ENCODE measurements at regions not wholly inside any gene's neighbourhood (a gene's known extent, or its start where the extent isn't known, plus 50 kb on each side); places are given as distances from the start of the nearest gene placed in this dataset.
"Not testable (repeated sequence)": the region's sequence is repeated elsewhere in the genome, so short reads cannot be mapped to it uniquely, and the experiment has no call there.

DNA sequence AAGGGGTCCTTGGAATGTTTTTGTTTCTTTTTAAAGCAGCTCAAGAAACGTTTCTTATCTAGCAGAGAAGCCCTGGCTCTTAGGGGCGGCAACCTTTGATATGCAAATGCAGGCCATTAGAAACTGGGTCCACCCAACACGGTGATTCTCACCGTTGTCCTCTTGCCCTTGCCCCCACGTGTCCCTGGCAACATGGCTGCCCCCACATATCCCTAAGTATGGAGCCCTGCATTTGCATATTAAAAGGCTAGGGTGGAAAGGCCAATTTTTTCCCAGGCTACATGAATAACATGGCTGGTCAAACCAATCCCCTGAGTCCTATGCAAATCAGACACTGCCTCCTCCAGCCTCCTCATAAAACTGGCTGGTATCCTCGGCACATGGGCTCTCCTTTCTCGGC is 230.1 kb upstream of the SPOPL start:
- no peak for DNase-seq (ENCODE audit: low spot score)

DNA sequence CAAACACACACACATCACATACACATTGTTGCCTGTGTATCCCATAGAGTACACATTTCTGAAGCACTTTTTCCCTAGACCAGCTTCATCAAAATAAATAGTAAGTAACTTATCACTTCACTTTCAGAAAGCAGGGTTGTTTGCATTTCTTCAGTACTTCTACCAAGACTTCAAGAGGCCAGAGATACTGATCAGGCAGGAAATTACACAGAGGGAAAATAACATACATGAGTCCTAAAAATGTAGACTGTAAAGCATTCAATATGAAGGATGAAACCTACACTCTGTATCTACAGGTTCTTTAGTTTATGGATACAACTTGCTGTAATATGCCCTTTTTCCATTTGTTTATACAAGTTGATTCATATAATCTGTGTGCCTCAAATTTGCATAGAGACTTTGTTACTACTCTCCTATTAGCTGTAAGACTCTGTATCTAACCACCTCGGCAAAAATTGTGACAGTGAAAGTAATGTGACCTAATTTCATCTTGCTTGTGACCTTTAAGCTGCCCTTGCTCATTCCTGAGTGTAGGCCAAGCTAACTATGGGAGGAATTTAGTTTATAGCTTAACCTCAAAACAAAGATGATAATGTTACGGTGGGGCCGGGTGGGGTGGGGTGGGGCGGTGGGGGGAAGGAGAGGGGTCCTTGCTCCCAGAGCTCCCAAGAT is 228.9 kb upstream of the SPOPL start:
- DNase-seq (ENCODE audit: low spot score), result no peak

DNA sequence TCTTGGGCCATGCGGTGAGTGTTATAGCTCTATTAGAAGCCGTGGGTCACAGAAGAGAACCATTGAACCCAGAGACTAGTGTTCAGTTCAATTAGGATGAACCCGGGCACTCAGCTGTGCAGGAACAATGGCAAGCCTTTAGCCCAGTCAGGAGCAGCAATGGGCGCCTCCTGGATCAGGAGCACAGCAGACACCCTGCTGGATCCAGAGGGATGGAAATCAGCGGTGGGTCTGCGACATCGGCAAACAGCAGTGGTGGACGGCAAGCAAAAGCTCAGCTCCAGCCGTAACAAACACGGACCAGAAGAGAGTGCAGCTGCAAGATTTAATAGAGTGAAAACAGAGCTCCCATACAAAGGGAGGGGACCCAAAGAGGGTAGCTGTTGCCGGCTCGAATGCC is 228.3 kb upstream of the SPOPL start:
- DNase-seq (ENCODE audit: low spot score), result not testable (repeated sequence)

GRCh38 chr2:138274421-138275291 is 226.9 kb upstream of the SPOPL start:
- no peak for DNase-seq (ENCODE audit: low spot score)

DNA sequence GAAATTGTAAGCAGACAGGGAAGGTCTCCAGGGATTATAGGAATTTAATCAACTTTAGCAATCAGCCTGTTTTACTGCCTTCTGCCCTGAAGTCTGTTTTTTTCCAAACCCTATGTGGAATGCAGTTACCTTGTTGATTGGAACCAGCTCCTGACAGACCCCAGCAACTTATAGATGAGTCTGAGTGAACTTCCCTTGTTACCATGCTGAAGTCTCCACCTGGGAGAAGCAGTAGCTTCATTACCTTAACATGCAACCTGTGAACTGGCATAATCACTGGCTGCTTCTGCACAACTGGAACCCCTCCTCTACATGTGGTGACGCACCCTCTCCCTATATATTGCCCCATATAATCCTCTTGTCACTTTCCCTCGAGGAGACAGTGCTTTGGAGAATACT is 226.3 kb upstream of the SPOPL start:
- no peak for DNase-seq (ENCODE audit: low spot score)

- DNase-seq (ENCODE audit: low spot score), result no peak
Measured at GRCh38 chr2:138275881-138276280, 225.7 kb upstream of the SPOPL start.

GRCh38 chr2:138276339-138276738 is 225.2 kb upstream of the SPOPL start:
- no peak for DNase-seq (ENCODE audit: low spot score)

DNA sequence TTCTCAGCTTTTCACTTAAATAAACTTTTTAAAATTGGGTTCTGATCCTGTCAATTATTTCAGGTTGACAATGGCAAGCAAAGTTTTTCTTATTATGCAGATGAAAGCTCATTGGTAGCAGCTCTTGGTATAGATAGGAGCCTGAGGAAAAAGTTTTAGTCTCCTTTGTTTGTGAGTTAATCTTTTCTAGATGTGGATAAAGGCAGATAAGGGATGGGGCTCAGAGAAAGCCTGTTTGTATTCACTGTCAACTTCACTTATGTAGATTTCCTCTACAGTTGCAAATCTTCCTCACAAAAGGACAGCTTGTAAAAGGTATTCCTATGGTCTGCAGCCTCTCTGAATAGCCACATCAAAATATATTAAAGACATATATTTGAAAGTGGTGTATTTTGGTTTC is 224.5 kb upstream of the SPOPL start:
- no peak for DNase-seq (ENCODE audit: low spot score)

DNA sequence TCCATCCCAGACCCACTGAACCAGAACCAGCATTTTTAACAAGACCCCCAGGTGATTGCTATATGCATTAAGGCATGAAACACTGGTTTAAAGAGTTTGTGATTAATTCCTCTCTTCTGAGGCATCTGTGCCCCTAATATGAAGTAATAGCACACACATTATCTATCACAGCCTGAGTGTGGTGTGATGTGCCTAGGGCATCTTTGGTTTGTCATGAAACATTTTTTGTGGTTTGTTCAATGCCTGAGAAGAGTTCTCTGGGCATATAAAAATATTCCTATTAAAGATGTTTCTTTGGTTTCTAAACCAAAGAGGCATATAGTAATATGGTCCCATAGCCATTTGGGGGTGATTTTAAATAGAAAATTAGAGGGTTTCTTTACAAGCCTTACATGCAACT is 221.7 kb upstream of the SPOPL start:
- no peak for DNase-seq (ENCODE audit: low spot score)

GRCh38 chr2:138280999-138281695 is 220.4 kb upstream of the SPOPL start:
- no peak for DNase-seq (ENCODE audit: low spot score)

DNA sequence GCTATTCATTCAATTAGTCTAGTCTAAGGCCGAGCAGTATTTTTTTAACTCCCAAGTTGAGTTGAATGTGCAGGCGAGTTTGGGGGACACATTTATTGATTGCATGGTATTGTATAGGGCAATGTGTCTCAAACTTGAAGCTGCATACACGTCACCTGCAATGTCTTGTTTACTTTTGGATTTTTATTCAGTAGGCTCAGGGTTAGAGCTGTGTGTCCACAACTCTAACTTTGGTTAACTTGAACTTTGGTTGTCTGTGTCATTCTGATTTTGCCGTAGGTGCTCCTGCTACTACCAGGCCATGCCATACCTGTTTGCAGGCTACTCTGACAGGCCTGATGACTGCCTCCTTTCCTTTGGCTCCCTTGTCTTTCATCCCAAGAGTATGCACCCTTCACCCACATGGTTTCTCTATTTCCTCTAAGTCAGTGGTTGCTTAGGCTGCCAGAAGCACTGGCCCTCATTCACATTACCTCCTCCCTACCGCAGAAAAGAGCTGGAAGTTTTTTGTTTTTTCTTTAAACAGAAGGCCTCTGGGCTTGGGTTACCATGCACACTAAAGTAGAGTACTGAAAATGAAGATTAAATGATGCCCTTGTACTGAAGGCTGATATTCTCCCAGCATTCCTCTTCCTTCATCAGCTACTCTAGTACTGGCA is 219.4 kb upstream of the SPOPL start:
- DNase-seq (ENCODE audit: low spot score), result no peak

GRCh38 chr2:138291805-138292204 is 209.8 kb upstream of the SPOPL start:
- DNase-seq (ENCODE audit: low spot score), result no peak

GRCh38 chr2:138293045-138293444 is 208.5 kb upstream of the SPOPL start:
- DNase-seq (ENCODE audit: low spot score), result no peak

- no peak for DNase-seq (ENCODE audit: low spot score)
Measured at GRCh38 chr2:138293549-138293948, 208.0 kb upstream of the SPOPL start.

GRCh38 chr2:138294451-138294850 is 207.1 kb upstream of the SPOPL start:
- no peak for DNase-seq (ENCODE audit: low spot score)

DNA sequence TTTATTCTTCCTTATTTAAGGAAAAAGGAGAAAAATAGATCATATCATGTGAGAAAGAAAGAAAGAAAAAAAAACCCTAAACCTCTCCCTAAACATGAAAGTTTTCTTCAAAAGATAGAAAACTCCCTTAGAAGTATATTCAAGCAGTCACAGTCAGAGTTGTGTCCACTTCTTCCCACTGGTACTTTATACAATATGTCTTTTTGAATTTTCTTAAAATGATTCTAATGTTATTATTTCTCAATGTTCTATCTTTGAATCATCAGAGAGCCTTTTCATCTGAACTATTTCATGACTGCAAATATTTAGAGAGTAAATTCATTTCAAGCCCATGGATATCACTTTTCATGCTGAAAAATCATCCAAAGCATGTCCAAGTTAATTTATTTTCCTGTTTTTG is 205.2 kb upstream of the SPOPL start:
- no peak for DNase-seq (ENCODE audit: low spot score)

DNA sequence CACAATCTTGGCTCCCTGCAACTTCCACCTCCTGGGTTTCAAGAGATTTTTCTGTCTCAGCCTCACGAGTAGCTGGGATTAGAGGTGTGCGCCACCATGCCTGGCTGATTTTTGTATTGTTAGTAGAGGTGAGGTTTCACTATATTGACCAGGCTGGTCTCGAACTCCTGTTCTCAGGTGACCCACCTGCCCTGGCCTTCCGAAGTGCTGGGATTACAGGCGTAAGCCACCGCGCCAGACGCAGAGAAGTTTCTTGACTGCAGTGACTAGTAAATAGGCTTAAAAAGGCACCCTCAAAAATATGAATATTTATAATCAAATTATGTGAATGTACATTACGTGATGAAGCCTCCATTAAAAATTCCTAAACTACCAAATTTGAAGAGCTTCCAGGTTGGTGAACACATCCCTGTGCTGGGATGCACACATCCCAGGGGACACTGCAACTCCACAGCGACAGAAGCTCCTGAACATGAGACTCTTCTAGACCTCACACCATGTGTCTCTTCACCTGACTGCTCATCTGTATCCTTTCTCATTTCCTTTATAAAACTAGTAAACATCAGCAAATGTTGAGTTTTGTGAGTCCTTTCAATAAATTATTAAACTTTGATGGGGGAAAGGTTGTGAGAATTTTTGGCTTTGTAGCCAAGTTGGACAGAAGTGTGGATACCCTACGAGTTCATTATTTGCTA is 203.3 kb upstream of the SPOPL start:
- no peak for DNase-seq (ENCODE audit: low spot score)

GRCh38 chr2:138298900-138299299 is 202.7 kb upstream of the SPOPL start:
- no peak for DNase-seq (ENCODE audit: low spot score)

GRCh38 chr2:138306626-138307025 is 194.9 kb upstream of the SPOPL start:
- no peak for DNase-seq (ENCODE audit: low spot score)

- no peak for DNase-seq (ENCODE audit: low spot score)
Measured at GRCh38 chr2:138307099-138307498, 194.5 kb upstream of the SPOPL start.

GRCh38 chr2:138309760-138310159 is 191.8 kb upstream of the SPOPL start:
- no peak for DNase-seq (ENCODE audit: low spot score)

DNA sequence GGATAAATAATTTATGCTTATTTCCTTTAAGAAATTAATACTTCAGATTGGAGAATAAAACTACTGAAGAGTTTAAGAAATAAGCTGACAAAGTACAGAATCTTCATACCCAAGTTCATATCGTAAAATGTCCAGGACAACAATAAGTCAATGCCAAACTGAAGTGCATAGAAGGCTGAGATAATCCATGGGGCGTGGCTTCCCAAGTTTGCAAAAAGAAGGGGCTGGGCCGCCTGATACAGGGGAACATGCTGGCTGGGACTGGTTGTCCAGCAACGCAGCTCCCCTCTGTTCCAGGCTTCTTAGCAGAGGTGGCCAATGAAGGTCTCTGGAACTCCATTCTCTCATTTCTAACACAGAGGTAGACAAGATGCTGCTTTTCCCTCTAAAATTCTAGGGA is 189.5 kb upstream of the SPOPL start:
- DNase-seq (ENCODE audit: low spot score), result no peak

Data from putamen (tissue), 1 donor.